IMR-90 (cell line): ENCODE measurements at regions not wholly inside any gene's neighbourhood (a gene's known extent, or its start where the extent isn't known, plus 50 kb on each side); places are given as distances from the start of the nearest gene placed in this dataset.
"Not testable (repeated sequence)": the region's sequence is repeated elsewhere in the genome, so short reads cannot be mapped to it uniquely, and the experiment has no call there.

Experiments used
- ATAC-seq: fragments of 200-7000 bp; cut with Tn5 transposase; 2 replicates; pipeline ENCODE4 v1.9.1; 2020; ENCODE audit warnings: low read depth, mild to moderate bottlenecking, moderate library complexity
- BruUV-seq: library from RNA; stranded (reverse); fragments of 400-500 nt; replicated peaks from 2 replicates; lab custom pipeline; 2021; lab: Mats Ljungman, UMichigan
- CTCF ChIA-PET: fragments of 300-600 bp; formaldehyde crosslinking; extraction: SDS; loops from one replicate; lab custom pipeline; 2021; ENCODE audit warnings: antibody characterized with exemption; lab: Yijun Ruan, JAX
- POLR2A ChIA-PET: fragments of 300-600 bp; sonication (Branson Sonifier 250); formaldehyde crosslinking; loops from one replicate; lab custom pipeline; 2022; ENCODE audit warnings: antibody characterized with exemption; ENCODE audit not compliant: unreplicated experiment; lab: Charles Lee
- DNase-seq: peaks from one replicate; pipeline ENCODE4 v3.0.0; 2013
- H2AFZ ChIP-seq: replicated peaks from 2 replicates; pipeline ENCODE3; 2013; ENCODE audit warnings: low read length, mild to moderate bottlenecking; ENCODE audit not compliant: poor library complexity
- H2AK5ac ChIP-seq: 2 replicates; pipeline ENCODE4 v1.6.1; 2013; ENCODE audit warnings: low read depth, low read length, inconsistent platforms
- H2AK9ac ChIP-seq: replicated peaks from 2 replicates; pipeline ENCODE3; 2013; ENCODE audit warnings: mild to moderate bottlenecking, low read depth, low read length, moderate library complexity; ENCODE audit not compliant: poor library complexity
- H2BK120ac ChIP-seq: 2 replicates; pipeline ENCODE4 v1.6.1; 2013; ENCODE audit warnings: low read depth, low read length, inconsistent platforms
- H2BK15ac ChIP-seq: 3 replicates; pipeline ENCODE4 v1.6.1; 2013; ENCODE audit warnings: low read depth, low read length, inconsistent platforms
- H2BK20ac ChIP-seq: 2 replicates; pipeline ENCODE4 v1.6.1; 2013; ENCODE audit warnings: low read depth, mild to moderate bottlenecking, inconsistent platforms, low read length, moderate library complexity
- H2BK5ac ChIP-seq: 2 replicates; pipeline ENCODE4 v1.6.1; 2013; ENCODE audit warnings: mild to moderate bottlenecking, low read depth, low read length, inconsistent platforms; ENCODE audit not compliant: poor library complexity, severe bottlenecking
- H3K14ac ChIP-seq: replicated peaks from 2 replicates; pipeline ENCODE4 v1.6.1; 2013; ENCODE audit warnings: low read depth, low read length, inconsistent platforms
- H3K18ac ChIP-seq: 2 replicates; pipeline ENCODE4 v1.6.1; 2013; ENCODE audit warnings: low read depth, low read length, control low read depth
- H3K23ac ChIP-seq: 2 replicates; pipeline ENCODE4 v1.6.1; 2013; ENCODE audit warnings: low read depth, low read length, inconsistent platforms
- H3K27ac ChIP-seq: 2 replicates; pipeline ENCODE4 v1.5.1; 2013; ENCODE audit warnings: mild to moderate bottlenecking, control low read depth, low read length; ENCODE audit not compliant: insufficient read depth
- H3K27me3 ChIP-seq: 2 replicates; pipeline ENCODE4 v1.6.1; 2013; ENCODE audit warnings: low read length; ENCODE audit not compliant: control insufficient read depth, insufficient read depth
- H3K36me3 ChIP-seq: 2 replicates; pipeline ENCODE4 v1.6.1; 2013; ENCODE audit warnings: low read length, mixed read lengths; ENCODE audit not compliant: control insufficient read depth, insufficient read depth
- H3K4ac ChIP-seq: 2 replicates; pipeline ENCODE4 v1.6.1; 2013; ENCODE audit warnings: low read depth, low read length, inconsistent platforms
- H3K4me1 ChIP-seq: 2 replicates; pipeline ENCODE4 v1.6.1; 2013; ENCODE audit warnings: low read length, mixed read lengths; ENCODE audit not compliant: control insufficient read depth, insufficient read depth
- H3K4me2 ChIP-seq: 2 replicates; pipeline ENCODE4 v1.6.1; 2013; ENCODE audit warnings: low read depth, mild to moderate bottlenecking, control low read depth, low read length, moderate library complexity
- H3K4me3 ChIP-seq: 2 replicates; pipeline ENCODE4 v1.5.1; 2013; ENCODE audit warnings: low read depth, mild to moderate bottlenecking, control low read depth, low read length, moderate library complexity; ENCODE audit not compliant: insufficient read depth
- H3K56ac ChIP-seq: 2 replicates; pipeline ENCODE4 v1.6.1; 2013; ENCODE audit warnings: low read length, inconsistent platforms; ENCODE audit not compliant: insufficient read depth; ENCODE audit errors: extremely low read depth
- H3K79me1 ChIP-seq, 2 experiments: 2 replicates each; pipeline ENCODE4 v1.6.1; 2013; ENCODE audit warnings: low read length in 2 of 2, inconsistent platforms in 1 of 2, low read depth in 1 of 2
- H3K9ac ChIP-seq: 2 replicates; pipeline ENCODE4 v1.6.1; 2013; ENCODE audit warnings: low read depth, low read length, control low read depth
- H3K9me1 ChIP-seq: 2 replicates; pipeline ENCODE4 v1.6.1; 2013; ENCODE audit warnings: low read length, inconsistent platforms; ENCODE audit not compliant: insufficient read depth
- H3K9me3 ChIP-seq: 2 replicates; pipeline ENCODE4 v1.6.1; 2013; ENCODE audit warnings: low read length; ENCODE audit not compliant: control insufficient read depth, insufficient read depth
- H4K20me1 ChIP-seq: 2 replicates; pipeline ENCODE4 v1.6.1; 2013; ENCODE audit warnings: low read length, inconsistent platforms; ENCODE audit not compliant: insufficient read depth
- H4K5ac ChIP-seq: 2 replicates; pipeline ENCODE4 v1.6.1; 2013; ENCODE audit warnings: mild to moderate bottlenecking, low read depth, low read length, control low read depth
- H4K8ac ChIP-seq, 2 experiments: 2 replicates each; pipeline ENCODE4 v1.6.1; 2013; ENCODE audit warnings: low read depth in 2 of 2, low read length in 2 of 2, control low read depth in 1 of 2, inconsistent platforms in 1 of 2
- H4K91ac ChIP-seq: 2 replicates; pipeline ENCODE4 v1.6.1; 2013; ENCODE audit warnings: low read depth, low read length, inconsistent platforms; ENCODE audit not compliant: insufficient read depth
- BHLHE40 ChIP-seq: fragments of 150-350 bp; IDR thresholded peaks from 2 replicates; pipeline ENCODE4 v1.6.1; 2016; ENCODE audit warnings: mild to moderate bottlenecking, low read depth, low read length
- CHD1 ChIP-seq: IDR thresholded peaks from 2 replicates; pipeline ENCODE4 v1.6.1; 2012; ENCODE audit warnings: low read depth, low read length, improper control_type of control experiment
- CTCF ChIP-seq: conservative IDR thresholded peaks from 2 replicates; pipeline ENCODE4 v1.5.1; 2012; ENCODE audit warnings: mild to moderate bottlenecking, low read depth, low read length, improper control_type of control experiment
- FOS ChIP-seq: fragments of 150-350 bp; IDR thresholded peaks from 2 replicates; pipeline ENCODE4 v1.6.1; 2016; ENCODE audit warnings: low read depth, low read length
- MAZ ChIP-seq: IDR thresholded peaks from 2 replicates; pipeline ENCODE4 v1.6.1; 2012; ENCODE audit warnings: low read depth, mild to moderate bottlenecking, low read length, improper control_type of control experiment, moderate library complexity, borderline replicate concordance
- NFE2L2 ChIP-seq: fragments of 150-350 bp; IDR thresholded peaks from 2 replicates; pipeline ENCODE4 v1.6.1; 2016; ENCODE audit warnings: low read depth, mild to moderate bottlenecking, low read length
- POLR2A ChIP-seq: IDR thresholded peaks from 2 replicates; pipeline ENCODE4 v1.6.1; 2012; ENCODE audit warnings: mild to moderate bottlenecking, low read depth, low read length
- RCOR1 ChIP-seq: IDR thresholded peaks from 2 replicates; pipeline ENCODE4 v1.6.1; 2012; ENCODE audit warnings: mild to moderate bottlenecking, low read length, improper control_type of control experiment; ENCODE audit not compliant: insufficient replicate concordance
- RFX5 ChIP-seq: IDR thresholded peaks from 2 replicates; pipeline ENCODE4 v1.8.0; 2012; ENCODE audit warnings: low read depth, mild to moderate bottlenecking, low read length, moderate library complexity
- SMC3 ChIP-seq: fragments of 150-350 bp; IDR thresholded peaks from 2 replicates; pipeline ENCODE4 v1.6.1; 2016; ENCODE audit warnings: low read depth, mild to moderate bottlenecking, antibody characterized with exemption, low read length, moderate library complexity
- WGBS, 2 experiments: methylation state at CpG; one replicate each; pipeline versions ENCODE4 v1.1.5 to v1.1.7; 2013; ENCODE audit warnings: missing lambda C conversion rate in 2 of 2; ENCODE audit not compliant: insufficient read length in 1 of 2; ENCODE audit errors: extremely low coverage in 2 of 2; 5-methylcytosine and 5-hydroxymethylcytosine counted together
- dilution Hi-C: fragments of 300-500 bp; cut with HindIII; formaldehyde crosslinking; loops from one replicate; pipeline ENCODE4 v1.14.3; 2018; ENCODE audit warnings: low sequenced_read_pairs; ENCODE audit not compliant: unreplicated experiment
- in situ Hi-C: fragments of 300-500 bp; cut with MboI; formaldehyde crosslinking; loops from 3 replicates; pipeline ENCODE4 v1.14.3; 2019; ENCODE audit warnings: low sequenced_read_pairs, inconsistent platforms, mixed read lengths
- intact Hi-C: fragments of 100-400 bp; cut with micrococcal nuclease; formaldehyde crosslinking; loops from 2 replicates; pipeline ENCODE4 v1.10.0; 2022

- WGBS, 2 experiments, result no CpG with 5 or more reads among the region's 2 CpGs
- no peak overlapping the region for H2BK5ac ChIP-seq
- dilution Hi-C loops (no loop called here), intact Hi-C loops (no loop called here), in situ Hi-C loops (no loop called here)
- H3K56ac ChIP-seq, result no peak overlapping the region
- no peak overlapping the region for H3K23ac ChIP-seq
- H4K8ac ChIP-seq, result no peak overlapping the region
- H3K9me1 ChIP-seq, result no peaks in the 10 kb centered on the region
- no peak overlapping the region for H3K14ac ChIP-seq
- H3K18ac ChIP-seq, result no peak overlapping the region
- H2AK5ac ChIP-seq, result no peak overlapping the region
- no peak overlapping the region for H2BK120ac ChIP-seq
- no peak overlapping the region for H2BK20ac ChIP-seq
- H3K27ac ChIP-seq, result no peak overlapping the region
- H3K4ac ChIP-seq, result no peak overlapping the region
- H2BK15ac ChIP-seq, result no peak overlapping the region
- no TSS peak for BruUV-seq
- H3K9ac ChIP-seq, result no peak overlapping the region
- H3K27me3 ChIP-seq, result peaks cover 3% of the 10 kb centered on the region
- H3K4me3 ChIP-seq, result no peak overlapping the region
- H3K4me1 ChIP-seq, result no peaks in the 10 kb centered on the region
- DNase-seq (no peak), ATAC-seq (no peak)
- H4K5ac ChIP-seq, result no peak overlapping the region
- H4K20me1 ChIP-seq, result no peaks in the 10 kb centered on the region
- no peaks in the 10 kb centered on the region for H3K36me3 ChIP-seq
- H3K79me1 ChIP-seq, result no peaks in the 10 kb centered on the region
- H2AK9ac ChIP-seq, result no peak overlapping the region
- ChIA-PET POLR2A (no interaction called here), CTCF (no interaction called here)
- no peaks in the 10 kb centered on the region for H3K9me3 ChIP-seq
- no peak for TF ChIP-seq CTCF
- TF ChIP-seq BHLHE40, result no peak
- TF ChIP-seq CHD1, result no peak
- no peak for TF ChIP-seq NFE2L2
- no peak for TF ChIP-seq RFX5
- TF ChIP-seq FOS, result no peak
- no peak for TF ChIP-seq MAZ
- no peak for TF ChIP-seq SMC3
- no peak for TF ChIP-seq POLR2A
- no peak for TF ChIP-seq RCOR1
- no peak overlapping the region for H2AFZ ChIP-seq
- H4K91ac ChIP-seq, result no peak overlapping the region
- no peak overlapping the region for H3K4me2 ChIP-seq
Observed at GRCh38 chr2:121849236-121849635, 93.8 kb downstream of the TSN start.

- POLR2A ChIA-PET, result interaction anchor here (0.6 kb wide), 1 partner anchor 18 kb away, joined by 5 read pairs; no protein-coding TSS in a partner anchor
- H3K27me3 ChIP-seq, H2AK5ac ChIP-seq, H3K79me1 ChIP-seq, H3K4me1 ChIP-seq, H3K4me2 ChIP-seq, H3K9ac ChIP-seq, H2BK120ac ChIP-seq, H2BK20ac ChIP-seq, H3K4me3 ChIP-seq, H3K18ac ChIP-seq, H3K23ac ChIP-seq, H2AFZ ChIP-seq, H3K14ac ChIP-seq, H3K56ac ChIP-seq, H3K9me3 ChIP-seq, in situ Hi-C loops, ATAC-seq, H4K8ac ChIP-seq, BruUV-seq, CTCF ChIA-PET, H3K36me3 ChIP-seq, H3K4ac ChIP-seq, H2BK15ac ChIP-seq, H3K27ac ChIP-seq, H2BK5ac ChIP-seq, H4K20me1 ChIP-seq, H4K5ac ChIP-seq, dilution Hi-C loops, H4K91ac ChIP-seq, H2AK9ac ChIP-seq, DNase-seq, H3K9me1 ChIP-seq, intact Hi-C loops: not testable (repeated sequence)
- whole genome bisulfite sequencing, 2 experiments, result no CpG with 5 or more reads among the region's 1 CpG
Observed at GRCh38 chr2:121853149-121853548, 97.7 kb downstream of the TSN start.
